Right lobe of liver (tissue), 6 donors: ENCODE measurements at regions not wholly inside any gene's neighbourhood (a gene's known extent, or its start where the extent isn't known, plus 50 kb on each side); places are given as distances from the start of the nearest gene placed in this dataset.

Experiments
- ATAC-seq, 4 donors: fragments of 200-7000 bp; cut with Tn5 transposase; one replicate each; pipeline ENCODE4 v1.9.1; 2020; ENCODE audit warnings: mild to moderate bottlenecking in 4 of 4, moderate library complexity in 4 of 4
- DNase-seq, 3 donors: peaks; one replicate each; pipeline ENCODE4 v3.0.0-alpha.2; 2020
- H3K27ac ChIP-seq, 3 donors: fragments of 200-600 bp; one replicate each; pipeline ENCODE4 v1.8.0; 2022
- H3K27me3 ChIP-seq, 2 donors: fragments of 200-600 bp; one replicate each; pipeline ENCODE4 v1.8.0; 2022
- H3K36me3 ChIP-seq, 4 donors: fragments of 200-600 bp; sonication (generic) in 1 of 4; one replicate each; pipeline versions ENCODE4 v1.5.1 to v1.8.0; 2017 to 2022; ENCODE audit warnings: control low read depth in 1 of 4
- H3K4me1 ChIP-seq, 4 donors: fragments of 200-600 bp; sonication (generic) in 1 of 4; one replicate each; pipeline versions ENCODE4 v1.5.1 to v1.8.0; 2017 to 2022; ENCODE audit warnings: control low read depth in 1 of 4
- H3K4me3 ChIP-seq, 3 donors: fragments of 200-600 bp; one replicate each; pipeline ENCODE4 v1.8.0; 2022
- H3K9me3 ChIP-seq, 4 donors: fragments of 200-600 bp; sonication (generic) in 1 of 4; one replicate each; pipeline versions ENCODE4 v1.5.1 to v1.8.0; 2017 to 2022; ENCODE audit warnings: control low read depth in 1 of 4
- CTCF ChIP-seq, 4 donors: fragments of 200-600 bp in 3 of 4; fragments of 450-650 bp in 1 of 4; IDR thresholded peaks; one replicate each; pipeline versions ENCODE4 v1.5.1 to v1.8.0; 2016 to 2022; ENCODE audit warnings: antibody characterized with exemption in 4 of 4, mild to moderate bottlenecking in 2 of 4
- POLR2A ChIP-seq: fragments of 450-650 bp; IDR thresholded peaks from one replicate; pipeline ENCODE4 v1.6.1; 2017; ENCODE audit warnings: antibody characterized with exemption, mild to moderate bottlenecking
- WGBS: methylation state at CpG from one replicate; pipeline ENCODE4 v1.1.6; 2018; ENCODE audit warnings: low coverage, low lambda C conversion rate; ENCODE audit not compliant: insufficient coverage; ENCODE audit errors: missing lambda C conversion rate; 5-methylcytosine and 5-hydroxymethylcytosine counted together
- intact Hi-C, 2 donors: fragments of 100-400 bp; cut with DNase I; formaldehyde crosslinking; loops; one replicate each; pipeline versions ENCODE4 v1.11.2 to v1.14.1; 2022
- donor health status: DM: no; HTN: yes; CAD: no.
- donor health status: DM: no; HTN: no; CAD: no.
- donor health status: DM: no; HTN: no; CAD: no.
- donor health status: DM: no; HTN: yes; CAD: no.
- donor health status: DM: no; HTN: yes; CAD: no.

GRCh38 chr6:50520326-50521266 is 192.7 kb upstream of the TFAP2D start:
- DNase-seq, result no peak
- TF ChIP-seq CTCF (IDR thresholded peaks at IDR 0.05) (no peak), POLR2A (no peak)
- intact Hi-C loops, result no loop called here
- Histone ChIP-seq H3K9me3 (no peaks in the 10 kb centered on the region), H3K36me3 (no peaks in the 10 kb centered on the region), H3K4me3 (no peak overlapping the region), H3K4me1 (no peaks in the 10 kb centered on the region), H3K27me3 (no peaks in the 10 kb centered on the region), H3K27ac (no peak overlapping the region)
- ATAC-seq, result no peak
- WGBS, result 31% methylated on average over 3 of the region's 3 CpGs

GRCh38 chr6:50524341-50524740 is 189.0 kb upstream of the TFAP2D start:
- H3K27ac ChIP-seq, result no peak overlapping the region
- no peak for DNase-seq
- TF ChIP-seq POLR2A (no peak), CTCF (IDR thresholded peaks at IDR 0.05) (no peak)
- H3K36me3 ChIP-seq, result no peaks in the 10 kb centered on the region
- no peak for ATAC-seq
- no peak overlapping the region for H3K4me3 ChIP-seq
- no peaks in the 10 kb centered on the region for H3K9me3 ChIP-seq
- no peaks in the 10 kb centered on the region for H3K4me1 ChIP-seq
- H3K27me3 ChIP-seq, result no peaks in the 10 kb centered on the region
- intact Hi-C loops, result no loop called here

- 72% methylated on average over 2 of the region's 2 CpGs for WGBS
- intact Hi-C loops, result no loop called here
- Histone ChIP-seq H3K4me3 (no peak overlapping the region), H3K36me3 (no peaks in the 10 kb centered on the region), H3K27me3 (no peaks in the 10 kb centered on the region), H3K9me3 (no peaks in the 10 kb centered on the region), H3K27ac (no peak overlapping the region), H3K4me1 (no peaks in the 10 kb centered on the region)
- no peak for TF ChIP-seq CTCF (IDR thresholded peaks at IDR 0.05)
- TF ChIP-seq POLR2A, result no peak
- no peak for DNase-seq
- no peak for ATAC-seq
Measured at GRCh38 chr6:50527985-50528384, 185.3 kb upstream of the TFAP2D start.

GRCh38 chr6:50539447-50539846 is 173.9 kb upstream of the TFAP2D start:
- Histone ChIP-seq H3K4me3 (no peak overlapping the region), H3K36me3 (no peaks in the 10 kb centered on the region), H3K27ac (no peak overlapping the region), H3K4me1 (no peaks in the 10 kb centered on the region), H3K9me3 (no peaks in the 10 kb centered on the region), H3K27me3 (no peaks in the 10 kb centered on the region)
- intact Hi-C loops, result no loop called here
- no peak for TF ChIP-seq POLR2A
- TF ChIP-seq CTCF (IDR thresholded peaks at IDR 0.05), result no peak
- no peak for ATAC-seq
- no peak for DNase-seq
- WGBS, result 25% methylated on average over 1 of the region's 1 CpG
